ENCODE measurements at regions not wholly inside any gene's neighbourhood (a gene's known extent, or its start where the extent isn't known, plus 50 kb on each side); places are given as distances from the start of the nearest gene placed in this dataset.

DNA sequence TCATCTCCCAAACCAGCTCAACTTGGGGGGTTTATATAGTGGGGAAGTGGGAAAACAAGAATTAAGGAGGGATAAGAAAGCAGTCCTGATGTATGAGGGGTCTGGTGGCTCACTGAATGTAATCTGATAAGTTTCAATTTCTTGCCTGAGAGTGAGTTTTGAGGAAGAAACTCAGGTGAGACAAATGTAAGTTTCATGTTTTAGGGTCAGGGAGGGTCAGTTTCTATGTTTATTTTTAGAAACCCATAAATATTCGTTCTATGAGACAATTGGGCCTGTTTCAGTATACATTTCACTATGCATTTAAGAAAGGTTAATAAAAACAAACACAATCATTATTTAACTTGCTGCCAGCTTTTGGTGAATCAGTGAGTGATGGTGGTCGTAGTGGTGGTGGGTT, 128.0 kb upstream of the MBL2 start:
- DNase-seq (ENCODE audit: low read depth in 2 of 2): no peak

- DNase-seq (ENCODE audit: low read depth in 2 of 2): no peak
Observed at GRCh38 chr10:52897162-52897561, 124.6 kb upstream of the MBL2 start.

GRCh38 chr10:52895059-52895458, 122.5 kb upstream of the MBL2 start:
- no peak for DNase-seq (ENCODE audit: low read depth in 2 of 2)

DNA sequence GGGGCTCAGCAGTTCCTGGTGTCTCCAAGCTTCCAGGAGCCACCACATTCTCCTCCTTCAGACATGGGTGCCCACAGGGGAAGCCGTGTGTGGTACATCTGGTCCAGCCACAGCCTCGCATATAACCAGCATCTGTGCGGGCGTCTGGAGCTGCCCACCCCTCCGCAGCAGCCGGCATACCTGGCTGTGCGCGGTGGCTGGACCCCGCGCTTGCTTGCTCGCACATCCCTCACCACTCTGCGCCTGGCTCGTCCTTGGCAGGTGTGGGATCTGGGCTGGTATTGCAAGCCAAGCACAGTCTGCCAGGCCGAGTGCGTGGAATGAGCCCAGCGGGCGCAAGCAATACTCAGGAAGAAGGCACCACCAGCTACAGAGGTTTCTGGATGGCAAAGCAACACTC, 117.7 kb upstream of the MBL2 start:
- DNase-seq (ENCODE audit: low read depth in 2 of 2): no peak

DNA sequence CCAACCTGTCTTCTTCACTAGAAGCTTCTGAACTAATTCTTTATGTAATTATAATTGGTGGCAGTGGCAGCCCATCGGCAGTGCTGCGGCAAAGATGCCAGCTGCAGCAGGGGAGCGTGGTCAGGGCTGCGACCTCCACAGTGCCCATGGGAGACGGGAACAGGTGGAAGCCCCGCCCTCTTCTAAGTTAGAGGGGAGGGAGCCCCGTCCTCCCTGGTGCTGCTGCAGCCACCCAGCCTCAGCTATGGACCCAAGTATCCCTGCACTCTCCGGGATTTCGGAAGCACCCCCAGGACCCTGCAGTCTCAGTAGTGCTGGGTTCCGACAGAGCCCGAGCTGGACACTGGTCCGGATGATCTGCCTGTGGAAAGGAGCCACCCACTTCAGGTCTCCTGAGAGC, 117.0 kb upstream of the MBL2 start:
- DNase-seq (ENCODE audit: low read depth in 2 of 2): no peak

GRCh38 chr10:52883996-52884871, 111.7 kb upstream of the MBL2 start:
- peak; percentile 60 to 73 for DNase-seq (ENCODE audit: low read depth in 2 of 2)

DNA sequence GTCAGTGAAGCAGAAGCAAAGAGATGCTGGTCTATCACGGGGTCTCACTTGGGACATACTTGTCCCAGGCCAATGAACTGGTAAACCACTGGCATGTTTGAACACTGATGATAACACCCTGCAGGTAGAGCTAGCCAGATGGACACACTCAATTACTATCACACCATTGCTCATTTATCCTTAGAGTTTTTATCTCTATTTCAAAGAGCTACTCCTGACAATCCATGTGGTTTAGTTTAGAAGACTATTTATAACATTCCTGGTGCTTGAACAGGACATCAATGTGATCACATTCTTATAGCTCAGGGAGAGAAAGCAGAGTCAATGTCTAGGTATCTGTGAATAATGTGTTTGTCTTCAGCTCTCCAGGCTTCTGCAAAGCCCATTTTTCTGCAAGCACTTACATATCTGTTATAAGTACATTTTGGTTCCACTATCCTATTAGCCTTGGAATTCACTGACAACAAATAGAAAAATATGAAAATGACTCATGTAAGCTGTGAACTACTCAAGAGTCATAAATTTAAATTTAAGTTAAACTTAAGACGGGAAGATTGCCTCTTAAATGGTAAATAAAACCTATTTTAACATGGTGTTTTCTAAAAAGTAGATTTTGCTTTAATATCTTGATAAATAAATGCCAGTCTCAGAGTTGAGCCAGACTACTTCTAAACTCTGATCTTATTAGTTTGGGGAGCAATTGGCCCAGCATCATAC, 106.7 kb upstream of the MBL2 start:
- no peak for DNase-seq (ENCODE audit: low read depth in 2 of 2)

DNA sequence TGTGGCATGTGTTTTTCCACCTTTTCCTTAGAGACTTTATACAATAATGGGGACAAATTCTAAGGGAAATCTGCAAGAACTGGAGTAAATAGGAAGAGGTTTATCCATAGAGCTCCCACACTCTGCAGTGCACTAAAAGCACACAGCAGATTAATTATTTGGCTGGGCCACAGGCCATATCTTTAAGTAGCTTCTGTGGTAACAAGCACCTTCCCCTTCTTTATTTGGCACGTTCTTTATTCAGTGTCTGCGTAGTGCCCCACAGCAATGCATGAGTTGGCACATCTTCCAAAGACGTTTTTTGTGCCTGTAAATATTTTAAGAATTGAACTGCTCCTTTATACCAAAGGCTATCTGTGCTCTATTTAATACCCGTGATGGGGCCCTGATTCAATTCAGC, 104.9 kb upstream of the MBL2 start:
- no peak for DNase-seq (ENCODE audit: low read depth in 2 of 2)

DNA sequence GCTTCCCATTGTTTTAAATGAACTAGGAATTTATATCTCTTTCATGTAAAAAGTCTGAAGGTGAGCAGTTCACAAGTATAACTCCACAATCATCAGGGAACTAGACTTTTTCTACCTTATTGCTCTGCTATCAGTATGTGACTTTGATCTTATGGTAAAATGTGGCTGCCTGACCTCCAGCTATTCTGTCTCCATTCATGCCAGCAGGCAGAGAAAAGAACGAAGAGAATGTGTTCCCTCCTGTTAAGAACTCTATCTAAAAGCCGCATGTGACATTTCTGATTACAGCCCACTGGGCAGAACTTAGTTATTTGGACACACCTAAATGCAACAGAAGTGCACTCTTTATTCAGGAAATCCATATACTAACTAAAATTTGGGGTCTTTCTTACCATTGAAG, 102.8 kb upstream of the MBL2 start:
- no peak for DNase-seq (ENCODE audit: low read depth in 2 of 2)

DNA sequence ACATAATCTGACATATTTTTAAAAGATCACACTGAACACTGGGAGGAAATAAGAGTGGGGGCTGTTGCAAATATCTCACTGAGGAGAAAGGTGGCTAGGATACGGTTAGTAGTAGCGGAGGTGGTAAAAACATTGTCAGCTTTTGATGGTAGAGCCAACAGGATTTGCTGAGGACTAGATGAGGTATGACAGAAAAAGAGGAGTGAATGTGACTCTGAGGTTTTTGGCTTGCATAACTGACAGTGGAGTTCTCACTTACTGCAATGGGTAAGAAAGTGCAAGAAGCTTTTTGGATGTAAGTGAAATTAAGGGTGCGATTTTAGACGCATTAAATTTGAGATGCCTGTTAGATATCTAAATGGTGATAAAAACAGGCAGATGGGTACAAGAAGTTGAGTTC, 102.0 kb upstream of the MBL2 start:
- DNase-seq (ENCODE audit: low read depth in 2 of 2): no peak

- DNase-seq (ENCODE audit: low read depth in 2 of 2): no peak
Observed at GRCh38 chr10:52871191-52871843, 98.7 kb upstream of the MBL2 start.

GRCh38 chr10:52870562-52870961, 98.0 kb upstream of the MBL2 start:
- DNase-seq (ENCODE audit: low read depth in 2 of 2): no peak

- no peak for DNase-seq (ENCODE audit: low read depth in 2 of 2)
Observed at GRCh38 chr10:52869864-52870263, 97.3 kb upstream of the MBL2 start.

DNA sequence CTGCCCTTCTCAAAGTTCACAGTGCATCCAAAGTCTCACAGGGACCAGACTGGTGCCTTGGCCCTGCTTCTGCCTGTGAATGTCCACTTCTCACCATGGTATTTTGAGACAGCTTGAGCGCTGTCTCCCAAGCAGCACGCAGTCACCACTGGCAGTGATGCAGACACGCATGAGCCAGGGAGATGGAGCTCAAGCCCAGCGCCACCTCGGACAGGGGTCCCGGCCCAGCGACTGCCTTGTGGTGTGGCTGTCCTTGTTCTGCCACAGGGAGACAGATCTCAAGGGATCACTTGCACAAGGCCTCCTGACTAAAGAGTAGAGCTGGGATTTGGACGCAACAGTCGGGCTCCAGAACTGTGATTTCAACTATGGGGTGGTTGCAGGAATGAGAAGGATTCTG, 92.6 kb upstream of the MBL2 start:
- DNase-seq (ENCODE audit: low read depth in 2 of 2): no peak

DNA sequence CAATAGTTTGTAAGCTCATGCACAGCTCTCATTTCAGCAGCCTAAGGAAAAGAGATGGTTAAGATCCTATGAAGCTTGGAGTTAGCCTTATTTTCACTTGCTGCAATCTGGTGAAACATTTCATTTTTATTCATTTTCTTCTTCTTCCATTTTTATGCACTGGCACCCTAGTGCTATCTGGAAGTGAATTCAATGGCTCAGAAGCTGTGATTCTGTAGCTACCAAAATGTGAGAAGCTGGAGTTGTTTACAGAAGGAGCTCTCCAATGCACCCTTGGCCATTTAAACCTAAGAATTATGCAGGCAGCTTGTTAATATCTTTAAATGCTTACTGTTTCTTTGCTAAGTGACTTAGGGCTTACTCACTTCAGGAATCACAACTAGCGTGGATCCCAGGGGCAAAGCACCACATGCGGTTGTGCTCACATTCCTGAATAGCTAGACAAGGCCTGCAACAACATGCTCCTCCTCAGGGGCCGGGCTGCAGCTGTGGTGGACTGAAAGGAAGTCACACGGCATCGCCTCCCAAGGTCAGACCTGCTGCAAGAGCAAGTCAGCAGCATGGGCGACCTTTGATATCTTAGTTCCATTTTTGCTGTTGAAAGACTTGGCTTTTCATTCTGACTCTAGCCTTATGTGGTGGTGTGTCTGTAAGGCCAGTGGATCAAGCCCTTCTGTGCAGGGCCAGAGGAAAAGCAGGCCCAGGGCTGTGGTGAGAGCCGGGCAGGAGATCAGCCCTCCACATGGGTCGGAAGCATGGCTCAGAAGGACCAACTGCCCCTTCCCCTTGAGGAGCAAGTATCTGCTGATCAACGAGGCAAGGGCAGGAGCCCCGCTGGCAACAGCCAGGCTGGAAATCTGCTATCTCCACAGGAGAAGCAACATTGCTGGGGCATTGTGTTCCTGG, 91.9 kb upstream of the MBL2 start:
- DNase-seq (ENCODE audit: low read depth in 2 of 2): peak in 1 of 2 donors; percentile 13

- no peak for DNase-seq (ENCODE audit: low read depth in 2 of 2)
Observed at GRCh38 chr10:52858722-52859121, 86.1 kb upstream of the MBL2 start.

GRCh38 chr10:52855546-52856325, 83.2 kb upstream of the MBL2 start:
- no peak for DNase-seq (ENCODE audit: low read depth in 2 of 2)

DNA sequence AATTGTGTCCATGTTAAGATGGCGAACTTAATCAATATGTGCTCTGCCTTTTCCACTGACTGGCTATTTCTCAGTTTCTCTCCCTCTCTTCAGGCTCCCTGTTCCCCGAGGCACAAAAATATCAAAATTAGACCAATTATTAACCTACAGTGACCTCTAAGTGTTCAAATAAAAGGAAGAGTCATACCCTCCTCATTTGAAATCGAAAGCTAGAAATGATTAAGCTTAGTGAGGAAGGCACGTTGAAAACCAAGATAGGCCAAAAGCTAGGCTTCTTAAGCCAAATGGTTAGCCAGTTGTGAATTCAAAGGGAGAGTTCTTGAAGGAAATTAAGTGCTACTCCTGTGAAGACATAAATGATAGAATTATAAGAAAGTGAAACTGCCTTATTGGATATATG, 81.1 kb upstream of the MBL2 start:
- no peak for DNase-seq (ENCODE audit: low read depth in 2 of 2)

GRCh38 chr10:52836816-52837215, 64.2 kb upstream of the MBL2 start:
- DNase-seq (ENCODE audit: low read depth in 2 of 2): no peak

Data from lung microvascular endothelial cell (primary cell).